ENCODE measurements at regions not wholly inside any gene's neighbourhood (a gene's known extent, or its start where the extent isn't known, plus 50 kb on each side); places are given as distances from the start of the nearest gene placed in this dataset.

- no peak overlapping the region for H3K27ac ChIP-seq
- no peaks in the 10 kb centered on the region for H3K4me1 ChIP-seq
- TF ChIP-seq CTCF (IDR thresholded peaks at IDR 0.05): no peak
- no peaks in the 10 kb centered on the region for H3K9me3 ChIP-seq
- no peaks in the 10 kb centered on the region for H3K36me3 ChIP-seq
- no peak overlapping the region for H3K4me3 ChIP-seq
- H3K27me3 ChIP-seq: no peaks in the 10 kb centered on the region
- no peak for DNase-seq (ENCODE audit: low spot score)
These were observed 101.7 kb upstream of the CTTNBP2 start for GRCh38 chr7:117974891-117975290.

GRCh38 chr7:117975476-117975875, 102.2 kb upstream of the CTTNBP2 start:
- no peaks in the 10 kb centered on the region for H3K9me3 ChIP-seq
- DNase-seq (ENCODE audit: low spot score): no peak
- no peak for TF ChIP-seq CTCF (IDR thresholded peaks at IDR 0.05)

GRCh38 chr7:117979954-117980497, 106.8 kb upstream of the CTTNBP2 start:
- DNase-seq (ENCODE audit: low spot score): no peak
- Histone ChIP-seq H3K27me3 (no peaks in the 10 kb centered on the region), H3K4me1 (no peaks in the 10 kb centered on the region), H3K9me3 (no peaks in the 10 kb centered on the region), H3K4me3 (no peak overlapping the region), H3K27ac (no peak overlapping the region), H3K36me3 (no peaks in the 10 kb centered on the region)
- TF ChIP-seq CTCF (IDR thresholded peaks at IDR 0.05): no peak

More at GRCh38 chr7:117975476-117975875, 102.2 kb upstream of the CTTNBP2 start:
- Histone ChIP-seq H3K4me3 (no peak overlapping the region), H3K27me3 (no peaks in the 10 kb centered on the region), H3K36me3 (no peaks in the 10 kb centered on the region), H3K4me1 (no peaks in the 10 kb centered on the region), H3K27ac (no peak overlapping the region)

- DNase-seq (ENCODE audit: low spot score): no peak
These were observed 109.1 kb upstream of the CTTNBP2 start for GRCh38 chr7:117982071-117983055.

GRCh38 chr7:117986645-117987269, 113.5 kb upstream of the CTTNBP2 start:
- Histone ChIP-seq H3K27ac (no peak overlapping the region), H3K4me3 (no peak overlapping the region), H3K27me3 (no peaks in the 10 kb centered on the region), H3K4me1 (no peaks in the 10 kb centered on the region), H3K9me3 (no peaks in the 10 kb centered on the region), H3K36me3 (no peaks in the 10 kb centered on the region)
- TF ChIP-seq CTCF (IDR thresholded peaks at IDR 0.05): no peak
- peak; percentile 68 for DNase-seq (ENCODE audit: low spot score)

More at GRCh38 chr7:117982071-117983055, 109.1 kb upstream of the CTTNBP2 start:
- Histone ChIP-seq H3K4me1 (no peaks in the 10 kb centered on the region), H3K9me3 (no peaks in the 10 kb centered on the region), H3K27me3 (no peaks in the 10 kb centered on the region), H3K4me3 (no peak overlapping the region), H3K36me3 (no peaks in the 10 kb centered on the region), H3K27ac (no peak overlapping the region)
- no peak for TF ChIP-seq CTCF (IDR thresholded peaks at IDR 0.05)
